Astrocyte (in vitro differentiated cells and primary cell): ENCODE measurements at regions not wholly inside any gene's neighbourhood (a gene's known extent, or its start where the extent isn't known, plus 50 kb on each side); places are given as distances from the start of the nearest gene placed in this dataset.

Experiments used
- DNase-seq: peaks from one replicate; pipeline ENCODE4 v3.0.0-alpha.2; 2010; ENCODE audit warnings: low read depth
- FAIRE-seq: peaks from 2 replicates; lab custom pipeline; 2011; peaks lifted over from hg19 to GRCh38; lab: Jason Lieb, UNC
- H2AFZ ChIP-seq: 2 replicates; pipeline ENCODE4 v1.6.0; 2012; ENCODE audit warnings: low read depth, low read length, inconsistent platforms
- H3K27ac ChIP-seq: 2 replicates; pipeline ENCODE4 v1.5.1; 2011; ENCODE audit warnings: low read depth, low read length, inconsistent platforms
- H3K27me3 ChIP-seq: 2 replicates; pipeline ENCODE4 v1.6.0; 2011; ENCODE audit warnings: low read length, inconsistent platforms; ENCODE audit not compliant: insufficient read depth
- H3K36me3 ChIP-seq: 2 replicates; pipeline ENCODE4 v1.5.1; 2011; ENCODE audit warnings: low read length, inconsistent platforms; ENCODE audit not compliant: insufficient read depth
- H3K4me1 ChIP-seq: 2 replicates; pipeline ENCODE4 v1.5.1; 2011; ENCODE audit warnings: low read length, inconsistent platforms; ENCODE audit not compliant: insufficient read depth
- H3K4me2 ChIP-seq: 2 replicates; pipeline ENCODE4 v1.6.0; 2012; ENCODE audit warnings: low read length, inconsistent platforms
- H3K4me3 ChIP-seq: 2 replicates; pipeline ENCODE4 v1.5.1; 2011; ENCODE audit warnings: low read depth, mild to moderate bottlenecking, low read length, inconsistent platforms; ENCODE audit not compliant: insufficient read depth
- H3K79me2 ChIP-seq: 2 replicates; pipeline ENCODE4 v1.6.0; 2012; ENCODE audit warnings: mild to moderate bottlenecking, low read length, inconsistent platforms; ENCODE audit not compliant: insufficient read depth
- H3K9ac ChIP-seq: 2 replicates; pipeline ENCODE4 v1.6.0; 2012; ENCODE audit warnings: mild to moderate bottlenecking, low read length, inconsistent platforms
- H3K9me3 ChIP-seq: 2 replicates; pipeline ENCODE4 v1.5.1; 2012; ENCODE audit warnings: low read depth, mild to moderate bottlenecking, low read length, inconsistent platforms; ENCODE audit not compliant: insufficient read depth
- H4K20me1 ChIP-seq: 2 replicates; pipeline ENCODE4 v1.6.0; 2012; ENCODE audit warnings: low read length, inconsistent platforms; ENCODE audit not compliant: insufficient read depth
- H3K27ac Mint-ChIP-seq: one replicate; pipeline ENCODE4 v1.8.0; 2021; ENCODE audit warnings: mild to moderate bottlenecking, mixed read lengths; ENCODE audit not compliant: unreplicated experiment
- H3K27me3 Mint-ChIP-seq: one replicate; pipeline ENCODE4 v1.8.0; 2021; ENCODE audit warnings: low read depth, mixed read lengths; ENCODE audit not compliant: unreplicated experiment
- H3K36me3 Mint-ChIP-seq: one replicate; pipeline ENCODE4 v1.8.0; 2021; ENCODE audit warnings: low read depth, mixed read lengths; ENCODE audit not compliant: unreplicated experiment
- H3K4me1 Mint-ChIP-seq: one replicate; pipeline ENCODE4 v1.8.0; 2021; ENCODE audit warnings: low read depth, mixed read lengths; ENCODE audit not compliant: unreplicated experiment
- H3K4me3 Mint-ChIP-seq: one replicate; pipeline ENCODE4 v1.8.0; 2021; ENCODE audit warnings: mild to moderate bottlenecking, moderate library complexity, mixed read lengths; ENCODE audit not compliant: unreplicated experiment
- H3K9me3 Mint-ChIP-seq: one replicate; pipeline ENCODE4 v1.8.0; 2021; ENCODE audit warnings: mild to moderate bottlenecking, mixed read lengths; ENCODE audit not compliant: unreplicated experiment
- EZH2 ChIP-seq: IDR thresholded peaks from 2 replicates; pipeline ENCODE4 v1.6.1; 2012; ENCODE audit warnings: mild to moderate bottlenecking, low read length, inconsistent platforms; ENCODE audit not compliant: insufficient read depth
- TF ChIP-seq, protein P1 (sequence below): IDR thresholded peaks from 2 replicates; pipeline ENCODE4 v1.5.1; 2011; ENCODE audit warnings: low read depth, mild to moderate bottlenecking, inconsistent platforms, low read length, moderate library complexity; ENCODE audit not compliant: insufficient read depth

DNA sequence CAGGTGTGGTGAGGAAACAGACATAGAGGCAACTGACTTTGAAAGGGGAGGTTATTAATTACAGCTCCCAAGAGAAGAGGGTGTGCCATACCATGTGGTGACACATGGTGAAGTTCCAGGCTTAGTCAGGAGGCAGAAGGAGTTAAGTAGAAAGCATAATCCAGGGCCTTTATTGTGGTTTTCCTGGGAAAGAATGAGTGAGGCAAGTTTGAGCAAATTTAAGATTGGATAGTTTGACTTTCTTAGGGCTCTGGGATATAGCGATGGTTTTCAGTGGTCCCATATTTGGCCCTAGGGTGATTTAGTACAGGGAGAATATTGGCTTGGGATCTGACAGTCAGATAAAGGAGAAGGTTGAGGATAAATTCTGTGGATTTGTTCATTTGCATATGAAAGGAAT lies 495.9 kb upstream of the FSTL5 start:
- no peaks in the 10 kb centered on the region for H3K27me3 Mint-ChIP-seq

DNA sequence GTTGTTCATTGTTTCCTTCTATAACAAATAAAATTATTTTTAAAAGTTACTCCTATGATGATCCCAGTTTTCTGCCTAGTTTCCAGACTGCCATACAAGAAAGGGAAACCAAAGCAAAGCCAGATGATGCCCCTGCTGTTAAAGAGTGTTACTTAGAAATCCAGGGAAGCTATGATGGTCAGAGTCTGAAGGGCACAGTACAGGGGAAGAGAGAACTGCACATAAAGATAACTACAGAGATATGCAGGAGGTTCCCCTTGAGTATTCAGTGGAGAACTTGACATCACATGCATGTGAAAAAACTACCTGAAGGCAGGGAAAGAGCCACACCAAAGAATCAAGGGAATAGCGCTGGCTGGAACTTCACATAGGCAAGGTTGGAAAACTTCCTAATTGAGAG lies 494.2 kb upstream of the FSTL5 start:
- no peak overlapping the region for H3K27ac ChIP-seq
- H2AFZ ChIP-seq = no peak overlapping the region

More for the DNA sequence above, 495.9 kb upstream of the FSTL5 start:
- no peak overlapping the region for H3K4me3 Mint-ChIP-seq
- H3K9ac ChIP-seq = no peak overlapping the region
- TF ChIP-seq, protein P1, sequence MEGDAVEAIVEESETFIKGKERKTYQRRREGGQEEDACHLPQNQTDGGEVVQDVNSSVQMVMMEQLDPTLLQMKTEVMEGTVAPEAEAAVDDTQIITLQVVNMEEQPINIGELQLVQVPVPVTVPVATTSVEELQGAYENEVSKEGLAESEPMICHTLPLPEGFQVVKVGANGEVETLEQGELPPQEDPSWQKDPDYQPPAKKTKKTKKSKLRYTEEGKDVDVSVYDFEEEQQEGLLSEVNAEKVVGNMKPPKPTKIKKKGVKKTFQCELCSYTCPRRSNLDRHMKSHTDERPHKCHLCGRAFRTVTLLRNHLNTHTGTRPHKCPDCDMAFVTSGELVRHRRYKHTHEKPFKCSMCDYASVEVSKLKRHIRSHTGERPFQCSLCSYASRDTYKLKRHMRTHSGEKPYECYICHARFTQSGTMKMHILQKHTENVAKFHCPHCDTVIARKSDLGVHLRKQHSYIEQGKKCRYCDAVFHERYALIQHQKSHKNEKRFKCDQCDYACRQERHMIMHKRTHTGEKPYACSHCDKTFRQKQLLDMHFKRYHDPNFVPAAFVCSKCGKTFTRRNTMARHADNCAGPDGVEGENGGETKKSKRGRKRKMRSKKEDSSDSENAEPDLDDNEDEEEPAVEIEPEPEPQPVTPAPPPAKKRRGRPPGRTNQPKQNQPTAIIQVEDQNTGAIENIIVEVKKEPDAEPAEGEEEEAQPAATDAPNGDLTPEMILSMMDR = no peak
- TF ChIP-seq EZH2 = no peak
- no peaks in the 10 kb centered on the region for H3K27me3 ChIP-seq
- H3K36me3 Mint-ChIP-seq = no peaks in the 10 kb centered on the region
- H3K4me1 ChIP-seq = no peaks in the 10 kb centered on the region
- H3K9me3 ChIP-seq = no peaks in the 10 kb centered on the region
- H3K9me3 Mint-ChIP-seq = peaks cover 3% of the 10 kb centered on the region
- no peaks in the 10 kb centered on the region for H3K36me3 ChIP-seq
- H4K20me1 ChIP-seq = no peaks in the 10 kb centered on the region
- FAIRE-seq = no peak
- no peak overlapping the region for H3K4me3 ChIP-seq
- no peak overlapping the region for H3K4me2 ChIP-seq
- H3K4me1 Mint-ChIP-seq = peaks cover 6% of the 10 kb centered on the region
- no peak overlapping the region for H3K27ac ChIP-seq
- no peak overlapping the region for H2AFZ ChIP-seq
- no peak overlapping the region for H3K27ac Mint-ChIP-seq
- DNase-seq = peak; percentile 57
- no peaks in the 10 kb centered on the region for H3K79me2 ChIP-seq

DNA sequence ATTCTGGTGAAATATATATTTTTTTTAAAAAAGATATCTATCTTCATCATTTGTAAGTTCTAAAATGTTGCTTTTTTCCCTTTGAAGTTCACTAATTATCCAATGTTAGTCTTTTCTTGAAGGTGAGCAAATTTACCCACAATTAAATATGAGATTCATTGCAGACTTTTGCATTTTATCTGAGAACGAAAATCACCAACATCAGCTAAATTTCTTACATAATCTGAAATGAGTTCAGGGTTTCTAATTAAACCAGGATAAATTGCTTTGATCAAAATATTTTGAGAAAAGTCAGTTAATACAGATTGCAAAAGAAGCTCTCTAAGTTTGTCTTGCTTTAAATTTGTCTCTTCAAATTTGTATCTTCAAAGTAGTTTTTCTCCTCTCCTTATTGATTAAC lies 486.4 kb upstream of the FSTL5 start:
- no peaks in the 10 kb centered on the region for H3K36me3 ChIP-seq
- Mint-ChIP-seq H3K27ac (no peak overlapping the region), H3K4me1 (peaks cover 13% of the 10 kb centered on the region), H3K27me3 (no peaks in the 10 kb centered on the region), H3K36me3 (no peaks in the 10 kb centered on the region), H3K9me3 (no peaks in the 10 kb centered on the region), H3K4me3 (no peak overlapping the region)
- H3K27ac ChIP-seq = no peak overlapping the region
- H3K4me1 ChIP-seq = no peaks in the 10 kb centered on the region
- H3K79me2 ChIP-seq = no peaks in the 10 kb centered on the region
- H3K9me3 ChIP-seq = no peaks in the 10 kb centered on the region
- DNase-seq (no peak), FAIRE-seq (no peak)
- H3K9ac ChIP-seq = no peak overlapping the region
- TF ChIP-seq, protein P1 = no peak
- TF ChIP-seq EZH2 = no peak
- no peak overlapping the region for H2AFZ ChIP-seq
- no peak overlapping the region for H3K4me2 ChIP-seq
- no peaks in the 10 kb centered on the region for H4K20me1 ChIP-seq
- H3K27me3 ChIP-seq = no peaks in the 10 kb centered on the region
- H3K4me3 ChIP-seq = no peak overlapping the region

More for the DNA sequence above, 494.2 kb upstream of the FSTL5 start:
- DNase-seq = no peak
- FAIRE-seq = no peak
- Histone ChIP-seq H3K4me3 (no peak overlapping the region), H3K27me3 (no peaks in the 10 kb centered on the region), H3K4me2 (no peak overlapping the region), H3K79me2 (no peaks in the 10 kb centered on the region), H3K4me1 (no peaks in the 10 kb centered on the region), H4K20me1 (no peaks in the 10 kb centered on the region), H3K9ac (no peak overlapping the region), H3K36me3 (no peaks in the 10 kb centered on the region), H3K9me3 (no peaks in the 10 kb centered on the region)
- peaks cover 6% of the 10 kb centered on the region for H3K4me1 Mint-ChIP-seq
- no peak for TF ChIP-seq EZH2
- TF ChIP-seq, protein P1 = no peak
- H3K27ac Mint-ChIP-seq = no peak overlapping the region
- no peaks in the 10 kb centered on the region for H3K27me3 Mint-ChIP-seq
- peaks cover 3% of the 10 kb centered on the region for H3K9me3 Mint-ChIP-seq
- H3K36me3 Mint-ChIP-seq = no peaks in the 10 kb centered on the region
- no peak overlapping the region for H3K4me3 Mint-ChIP-seq
